ENCODE measurements at regions not wholly inside any gene's neighbourhood (a gene's known extent, or its start where the extent isn't known, plus 50 kb on each side); places are given as distances from the start of the nearest gene placed in this dataset.

DNA sequence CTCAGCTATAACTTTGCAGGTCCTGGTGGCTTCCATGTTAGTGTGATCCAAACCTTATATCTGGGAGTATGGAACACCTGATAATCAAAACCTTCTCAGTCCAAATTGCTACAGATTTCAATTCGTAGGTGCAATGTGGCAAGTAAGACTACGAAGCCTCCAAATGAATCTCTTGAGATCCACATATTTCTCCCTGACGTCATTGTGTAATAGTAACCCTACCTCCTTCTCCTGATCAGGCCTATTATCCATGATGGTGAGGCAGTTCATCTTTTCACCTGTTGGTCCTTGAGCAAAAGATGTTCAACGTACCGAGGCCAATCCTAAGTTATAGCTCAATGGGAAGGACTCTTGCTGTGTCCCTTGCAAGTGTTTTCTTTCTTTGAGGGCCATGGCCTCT, 115.9 kb upstream of the CHRM3 start:
- Histone ChIP-seq H3K4me3 (replicated peaks in 1 of 3; ENCODE audit: insufficient read depth in 1 of 3, low read depth in 1 of 3, low read length in 3 of 3) (no peak overlapping the region), H3K27ac (ENCODE audit: insufficient read depth, low read depth, low read length) (no peak overlapping the region), H2AFZ (ENCODE audit: low read depth, low read length) (no peak overlapping the region), H4K20me1 (replicated peaks; ENCODE audit: control insufficient read depth, extremely low read depth, insufficient read depth, low read length) (no peaks in the 10 kb centered on the region), H3K4me1 (ENCODE audit: control insufficient read depth, extremely low read depth, insufficient read depth, low read length) (no peaks in the 10 kb centered on the region), H3K4me2 (ENCODE audit: insufficient read depth, low read length) (no peak overlapping the region), H3K9me3 (replicated peaks; ENCODE audit: control insufficient read depth, insufficient read depth, low read length) (no peaks in the 10 kb centered on the region), H3K27me3 (ENCODE audit: control insufficient read depth in 2 of 2, insufficient read depth in 2 of 2, low read length in 2 of 2) (no peaks in the 10 kb centered on the region), H3K36me3 (ENCODE audit: control insufficient read depth in 2 of 2, extremely low read depth in 1 of 2, insufficient read depth in 2 of 2, low read length in 2 of 2) (no peaks in the 10 kb centered on the region), H3K79me2 (ENCODE audit: control insufficient read depth, insufficient read depth, low read length) (no peaks in the 10 kb centered on the region), H3K9ac (replicated peaks; ENCODE audit: extremely low read depth, insufficient read depth, low read length) (no peak overlapping the region), H3K9me1 (replicated peaks; ENCODE audit: control insufficient read depth, extremely low read depth, insufficient read depth, low read length) (no peaks in the 10 kb centered on the region)
- no peak for DNase-seq (ENCODE audit: low read depth, low spot score)
- dilution Hi-C loops (cut with MboI; ENCODE audit: extremely low pct_ligation_motif_present, low sequenced_read_pairs) (no loop called here), intact Hi-C loops (cut with micrococcal nuclease) (no loop called here)
- TF ChIP-seq FOS (IDR thresholded peaks at IDR 0.05; ENCODE audit: borderline replicate concordance, insufficient read depth, low read length) (no peak), POLR2AphosphoS5 (IDR thresholded peaks at IDR 0.05; ENCODE audit: insufficient read depth, low read depth, low read length) (no peak), MYC (IDR thresholded peaks at IDR 0.05; ENCODE audit: low read depth, low read length) (no peak), EZH2 (IDR thresholded peaks at IDR 0.05; ENCODE audit: borderline replicate concordance, low read depth, low read length, severe bottlenecking) (no peak), GATA2 (IDR thresholded peaks at IDR 0.05; ENCODE audit: insufficient read depth, insufficient read length, low read depth, low read length) (no peak), POLR2A (IDR thresholded peaks at IDR 0.05; ENCODE audit: low read depth, low read length) (no peak), JUN (IDR thresholded peaks at IDR 0.05; ENCODE audit: borderline replicate concordance, insufficient read depth, insufficient read length, low read depth) (no peak)
- TF ChIP-seq, protein P1, sequence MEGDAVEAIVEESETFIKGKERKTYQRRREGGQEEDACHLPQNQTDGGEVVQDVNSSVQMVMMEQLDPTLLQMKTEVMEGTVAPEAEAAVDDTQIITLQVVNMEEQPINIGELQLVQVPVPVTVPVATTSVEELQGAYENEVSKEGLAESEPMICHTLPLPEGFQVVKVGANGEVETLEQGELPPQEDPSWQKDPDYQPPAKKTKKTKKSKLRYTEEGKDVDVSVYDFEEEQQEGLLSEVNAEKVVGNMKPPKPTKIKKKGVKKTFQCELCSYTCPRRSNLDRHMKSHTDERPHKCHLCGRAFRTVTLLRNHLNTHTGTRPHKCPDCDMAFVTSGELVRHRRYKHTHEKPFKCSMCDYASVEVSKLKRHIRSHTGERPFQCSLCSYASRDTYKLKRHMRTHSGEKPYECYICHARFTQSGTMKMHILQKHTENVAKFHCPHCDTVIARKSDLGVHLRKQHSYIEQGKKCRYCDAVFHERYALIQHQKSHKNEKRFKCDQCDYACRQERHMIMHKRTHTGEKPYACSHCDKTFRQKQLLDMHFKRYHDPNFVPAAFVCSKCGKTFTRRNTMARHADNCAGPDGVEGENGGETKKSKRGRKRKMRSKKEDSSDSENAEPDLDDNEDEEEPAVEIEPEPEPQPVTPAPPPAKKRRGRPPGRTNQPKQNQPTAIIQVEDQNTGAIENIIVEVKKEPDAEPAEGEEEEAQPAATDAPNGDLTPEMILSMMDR (IDR thresholded peaks at IDR 0.05; ENCODE audit: extremely low read depth in 1 of 2, insufficient read depth in 1 of 2, low read depth in 1 of 2, low read length in 2 of 2): no peak
- TF ChIP-seq, protein P2, sequence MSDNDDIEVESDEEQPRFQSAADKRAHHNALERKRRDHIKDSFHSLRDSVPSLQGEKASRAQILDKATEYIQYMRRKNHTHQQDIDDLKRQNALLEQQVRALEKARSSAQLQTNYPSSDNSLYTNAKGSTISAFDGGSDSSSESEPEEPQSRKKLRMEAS (IDR thresholded peaks at IDR 0.05; ENCODE audit: insufficient read depth, insufficient read length): no peak
- ChIA-PET CTCF (no interaction called here), POLR2A (no interaction called here)
- BruUV-seq (replicated peaks): no TSS peak
- FAIRE-seq: no peak

All from endothelial cell of umbilical vein (primary cell).